Spleen (tissue), 7 donors: ENCODE measurements at regions not wholly inside any gene's neighbourhood (a gene's known extent, or its start where the extent isn't known, plus 50 kb on each side); places are given as distances from the start of the nearest gene placed in this dataset.

ENCODE experiments used
- POLR2AphosphoS5 ChIP-seq, 3 donors: sonication (generic); formaldehyde crosslinking; IDR thresholded peaks; one replicate each; pipeline ENCODE4 v1.5.1; 2017; ENCODE audit warnings: antibody characterized with exemption in 3 of 3
- TF ChIP-seq, protein P1 (sequence below), 11 experiments: fragments of 200-600 bp in 7 of 11; fragments of 450-650 bp in 4 of 11; sonication (generic) in 4 of 11; IDR thresholded peaks in 8 of 11; conservative IDR thresholded peaks in 3 of 11; 1 replicate in 7 of 11; 2 replicates in 4 of 11; pipeline versions ENCODE4 v1.4.0 to v1.8.0; 2016 to 2021; ENCODE audit warnings: antibody characterized with exemption in 11 of 11, inconsistent platforms in 4 of 11, mild to moderate bottlenecking in 1 of 11
- donor health status: DM: no; HTN: no; CAD: no; lungs with moderate emphysema.
- donor health status: DM: no; HTN: no; CAD: no.
- donor health status: DM: no; HTN: no; CAD: no.

DNA sequence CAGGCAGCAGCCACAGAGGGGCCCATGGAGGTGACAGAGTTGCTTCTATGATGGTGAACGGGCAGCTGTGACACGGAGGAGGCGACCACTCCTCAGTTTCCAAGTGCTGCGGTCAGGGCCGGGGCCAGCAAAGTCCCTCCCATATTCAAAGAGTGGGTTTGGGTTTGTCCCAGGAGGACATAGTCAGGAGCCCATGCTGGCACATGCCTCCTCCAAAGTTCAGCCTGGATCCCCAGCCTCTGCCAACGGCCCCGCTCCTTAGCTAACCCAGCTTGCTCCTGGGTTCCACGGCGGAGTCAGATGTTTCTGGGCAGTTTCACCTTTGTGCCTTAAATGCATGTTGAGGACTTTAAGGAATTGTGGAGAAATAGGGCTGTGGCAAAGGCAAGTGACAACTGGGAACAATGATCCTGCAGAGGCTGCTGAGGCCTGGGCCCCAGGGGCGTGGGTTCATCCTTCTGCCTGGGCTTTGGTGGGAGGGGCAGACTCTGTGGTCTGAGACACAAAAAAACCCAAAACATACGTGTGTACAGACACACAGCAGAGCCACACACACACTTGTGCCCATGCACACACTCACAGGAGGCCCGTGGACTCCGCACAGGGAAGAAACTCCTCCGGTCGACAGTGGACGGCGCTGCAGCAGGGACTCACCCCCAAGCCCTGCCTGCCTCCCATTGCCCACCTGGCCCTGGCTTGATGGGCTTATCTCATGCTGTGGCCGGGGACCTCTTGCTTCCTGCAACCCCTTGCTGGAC lies 399.4 kb downstream of the TMEM121 start:
- no peak for TF ChIP-seq POLR2AphosphoS5 (IDR thresholded peaks at IDR 0.05)
- TF ChIP-seq, protein P1, sequence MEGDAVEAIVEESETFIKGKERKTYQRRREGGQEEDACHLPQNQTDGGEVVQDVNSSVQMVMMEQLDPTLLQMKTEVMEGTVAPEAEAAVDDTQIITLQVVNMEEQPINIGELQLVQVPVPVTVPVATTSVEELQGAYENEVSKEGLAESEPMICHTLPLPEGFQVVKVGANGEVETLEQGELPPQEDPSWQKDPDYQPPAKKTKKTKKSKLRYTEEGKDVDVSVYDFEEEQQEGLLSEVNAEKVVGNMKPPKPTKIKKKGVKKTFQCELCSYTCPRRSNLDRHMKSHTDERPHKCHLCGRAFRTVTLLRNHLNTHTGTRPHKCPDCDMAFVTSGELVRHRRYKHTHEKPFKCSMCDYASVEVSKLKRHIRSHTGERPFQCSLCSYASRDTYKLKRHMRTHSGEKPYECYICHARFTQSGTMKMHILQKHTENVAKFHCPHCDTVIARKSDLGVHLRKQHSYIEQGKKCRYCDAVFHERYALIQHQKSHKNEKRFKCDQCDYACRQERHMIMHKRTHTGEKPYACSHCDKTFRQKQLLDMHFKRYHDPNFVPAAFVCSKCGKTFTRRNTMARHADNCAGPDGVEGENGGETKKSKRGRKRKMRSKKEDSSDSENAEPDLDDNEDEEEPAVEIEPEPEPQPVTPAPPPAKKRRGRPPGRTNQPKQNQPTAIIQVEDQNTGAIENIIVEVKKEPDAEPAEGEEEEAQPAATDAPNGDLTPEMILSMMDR (IDR thresholded peaks at IDR 0.05 in 8 of 11, conservative IDR thresholded peaks at IDR 0.05 in 3 of 11): no peak
